Astrocyte of the hippocampus (primary cell): ENCODE measurements at regions not wholly inside any gene's neighbourhood (a gene's known extent, or its start where the extent isn't known, plus 50 kb on each side); places are given as distances from the start of the nearest gene placed in this dataset.
A peak's percentile ranks its signal among the peaks of the same experiment; 100 is the strongest.

Experiments used
- DNase-seq: peaks from one replicate; pipeline ENCODE4 v3.0.0; 2011; ENCODE audit warnings: low read depth, low spot score

DNA sequence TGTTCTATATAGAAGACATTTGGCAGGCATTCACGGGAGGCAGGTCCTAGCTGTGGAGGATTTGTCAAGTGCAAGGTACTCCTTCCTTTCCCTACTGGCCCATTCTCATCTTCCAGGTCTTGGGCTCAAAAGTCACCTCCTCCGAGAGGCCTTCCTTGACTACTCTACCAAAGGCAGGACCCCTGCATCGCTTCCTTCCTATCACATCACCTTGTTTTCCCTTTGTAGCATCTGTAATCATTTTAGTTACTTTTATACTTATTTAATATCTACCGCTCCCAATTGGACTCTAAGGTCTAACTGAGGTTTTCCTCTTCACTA is 296.8 kb upstream of the KAZN start:
- no peak for DNase-seq

DNA sequence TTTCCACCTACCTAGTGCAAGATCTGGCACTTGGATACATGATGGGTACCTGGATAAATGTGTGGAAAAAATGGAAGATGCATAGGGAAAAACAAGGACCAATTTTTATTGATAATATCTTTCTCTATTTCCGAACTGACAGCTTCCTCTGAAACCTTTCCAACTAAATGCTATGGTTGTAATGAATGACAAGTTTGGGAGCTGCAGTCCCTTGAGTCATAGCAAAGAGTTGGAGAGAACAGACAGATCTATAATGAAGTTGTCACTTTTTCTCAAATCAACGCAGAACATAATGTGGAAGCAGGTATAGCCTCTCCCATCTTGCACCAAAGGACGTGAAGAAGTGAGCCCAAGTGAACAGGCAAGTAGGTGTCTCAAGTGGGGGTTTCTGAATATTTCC is 296.5 kb upstream of the KAZN start:
- DNase-seq, result no peak

DNA sequence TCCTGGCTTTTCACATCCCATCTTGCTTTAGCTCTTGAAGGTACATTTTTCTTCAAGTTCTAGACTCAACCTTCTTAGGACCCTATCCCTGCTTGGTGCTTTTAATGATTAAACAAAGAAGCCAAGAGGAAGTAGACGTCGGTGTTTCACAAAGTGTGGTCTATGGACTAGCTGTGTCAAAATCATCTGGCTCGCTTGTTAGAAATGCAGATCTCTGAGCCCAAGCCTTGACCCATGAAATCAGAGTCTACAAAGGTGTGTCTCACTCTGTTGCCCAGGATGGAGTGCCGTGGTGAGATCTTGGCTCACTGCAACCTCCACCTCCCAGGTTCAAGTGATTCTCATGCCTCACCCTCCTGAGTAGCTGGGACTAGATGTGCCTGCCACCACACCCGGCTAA is 295.5 kb upstream of the KAZN start:
- DNase-seq, result no peak

DNA sequence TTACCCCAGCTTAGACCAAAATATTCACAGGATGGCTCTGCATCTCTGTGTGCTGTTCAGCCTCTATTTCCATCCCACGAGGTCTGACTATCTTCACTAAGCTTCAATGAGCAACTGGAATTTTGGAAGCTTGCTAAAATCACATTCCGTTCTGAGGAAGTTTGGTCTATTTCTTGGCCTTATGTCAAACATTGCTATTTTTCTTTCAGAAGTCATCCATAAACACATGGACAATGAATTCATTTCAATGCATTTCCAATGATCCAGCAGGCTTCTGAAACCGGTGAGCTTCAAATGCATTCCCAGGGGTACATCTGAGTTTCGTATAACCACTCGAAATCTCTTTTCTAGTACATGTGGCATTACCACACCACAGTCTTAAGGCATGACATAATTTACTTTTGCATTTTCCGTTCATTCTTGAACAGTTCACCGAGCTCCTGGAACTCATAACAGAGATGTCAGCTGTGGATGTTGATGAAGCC is 294.1 kb upstream of the KAZN start:
- peak; percentile 87 for DNase-seq

DNA sequence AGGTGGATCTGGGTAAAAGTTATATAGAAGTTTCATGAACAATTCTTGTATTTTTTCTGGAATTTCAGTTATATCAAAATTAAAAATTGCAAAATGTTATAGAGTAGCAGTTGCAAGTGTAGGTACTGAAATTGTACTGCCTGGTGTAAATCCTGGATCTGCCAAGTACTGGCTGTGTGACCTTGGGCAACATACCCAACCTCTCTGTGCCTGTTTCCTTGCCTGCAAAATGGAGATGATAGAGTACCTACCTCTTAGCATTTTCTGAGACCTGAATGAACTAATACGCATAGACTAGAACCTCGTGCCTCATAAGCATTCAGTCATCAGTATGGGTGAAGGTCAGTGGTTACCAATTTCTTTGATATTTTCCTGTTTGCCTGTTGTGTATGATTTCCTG is 290.0 kb upstream of the KAZN start:
- no peak for DNase-seq

DNA sequence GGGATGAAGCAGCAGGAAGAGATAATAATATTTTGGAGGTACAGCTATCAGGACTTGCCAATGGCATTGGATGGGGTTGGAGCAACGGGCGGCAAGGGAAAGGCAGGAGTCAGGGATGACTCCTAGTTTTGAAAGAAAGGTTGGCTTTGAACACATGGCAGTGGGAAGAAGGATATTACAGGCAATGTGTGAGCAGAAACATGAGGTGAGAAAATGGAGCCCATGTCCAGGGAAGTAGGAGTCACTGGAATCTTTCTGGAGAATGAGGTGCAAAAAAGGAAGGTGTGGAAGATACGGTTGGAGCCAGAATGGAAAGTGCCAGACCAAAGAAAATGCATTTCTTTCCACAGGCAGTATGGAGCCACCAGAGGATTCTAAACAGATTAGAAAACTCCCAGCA is 288.5 kb upstream of the KAZN start:
- DNase-seq, result no peak

DNA sequence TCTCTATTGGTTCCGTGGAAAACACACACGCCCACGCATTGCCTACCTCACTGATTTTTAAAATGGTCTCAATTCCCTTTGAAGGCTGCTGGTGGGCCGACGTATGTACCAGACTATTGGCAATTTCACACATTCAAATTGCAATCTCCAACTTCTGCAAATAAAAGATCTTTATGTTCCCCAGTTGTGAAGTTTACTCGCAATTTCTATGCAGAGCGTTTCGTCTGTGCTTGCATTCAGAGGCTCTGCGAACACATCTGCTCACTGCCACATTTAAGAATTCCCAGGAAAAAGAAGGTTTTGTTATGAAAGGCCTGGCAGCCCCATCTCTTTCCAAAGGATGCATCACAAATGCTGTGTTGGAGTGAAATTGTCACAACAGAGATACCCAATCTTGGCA is 288.0 kb upstream of the KAZN start:
- DNase-seq, result no peak

DNA sequence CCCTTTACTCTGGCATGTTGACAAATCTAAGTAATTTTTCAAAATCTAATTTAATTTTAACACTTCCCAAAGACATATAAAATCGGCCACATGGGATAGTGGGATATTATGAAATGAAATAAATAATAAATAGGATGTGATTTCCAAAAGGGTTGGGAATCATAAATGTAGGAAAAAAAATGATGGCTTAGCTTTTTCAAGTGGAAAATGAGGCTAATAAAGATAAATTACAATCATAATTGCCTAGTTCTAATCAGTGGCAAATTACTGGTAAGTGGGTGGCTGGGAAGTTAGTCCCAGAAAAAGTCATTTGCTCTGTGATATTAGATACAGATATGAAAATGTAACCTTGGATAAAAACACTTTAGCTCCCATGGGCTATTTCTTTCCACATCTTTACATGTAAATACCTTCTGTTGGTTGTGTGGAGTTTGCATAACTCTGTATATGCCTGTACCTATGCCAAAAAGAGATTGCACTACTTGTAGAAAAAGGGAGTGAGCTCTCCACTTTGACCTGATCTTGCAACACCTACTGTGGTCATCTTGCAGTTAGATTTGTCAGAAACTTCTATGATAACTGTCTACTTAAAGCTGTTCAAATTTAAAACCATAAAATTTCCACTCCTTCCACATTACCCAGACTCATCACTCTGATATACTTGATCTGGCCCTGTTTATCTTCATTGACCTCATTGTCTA is 284.6 kb upstream of the KAZN start:
- DNase-seq, result no peak

DNA sequence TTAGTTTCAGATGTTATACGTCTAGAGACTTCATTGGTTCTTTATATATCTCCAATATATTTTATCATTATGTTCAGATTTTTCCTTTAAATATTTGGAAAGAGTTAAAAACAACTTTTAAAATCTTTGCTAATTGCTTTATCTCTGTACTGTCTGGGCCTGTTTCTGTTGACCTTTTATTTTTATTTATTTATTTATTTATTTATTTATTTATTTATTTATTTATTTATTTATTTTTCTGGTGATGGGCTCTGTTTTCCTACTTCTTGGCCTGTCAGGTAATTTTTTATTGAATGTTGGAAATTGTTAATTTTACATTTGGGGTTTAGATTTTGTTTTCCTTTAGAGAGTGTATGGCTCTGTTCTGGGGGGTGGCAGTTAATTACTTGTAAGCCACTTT is 279.7 kb upstream of the KAZN start:
- no peak for DNase-seq

DNA sequence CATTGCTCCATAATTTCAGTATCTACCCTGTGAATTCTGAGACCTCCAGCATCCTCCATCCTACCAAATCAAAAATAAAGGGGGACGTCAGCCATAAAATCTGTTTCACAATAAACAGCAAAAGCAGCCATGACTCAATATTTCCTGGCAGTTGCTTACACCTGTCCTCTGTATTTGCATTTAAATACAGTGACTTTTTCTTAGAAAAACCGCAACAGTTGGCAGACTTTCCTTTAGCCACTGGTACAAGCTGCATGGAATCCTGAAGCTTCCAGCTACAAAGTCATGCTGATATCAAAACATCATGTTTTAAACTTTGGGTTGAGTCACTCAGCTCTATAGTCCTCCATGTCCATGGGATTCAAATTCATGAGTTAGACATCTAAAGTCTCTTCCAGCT is 278.0 kb upstream of the KAZN start:
- DNase-seq, result peak; percentile 97

DNA sequence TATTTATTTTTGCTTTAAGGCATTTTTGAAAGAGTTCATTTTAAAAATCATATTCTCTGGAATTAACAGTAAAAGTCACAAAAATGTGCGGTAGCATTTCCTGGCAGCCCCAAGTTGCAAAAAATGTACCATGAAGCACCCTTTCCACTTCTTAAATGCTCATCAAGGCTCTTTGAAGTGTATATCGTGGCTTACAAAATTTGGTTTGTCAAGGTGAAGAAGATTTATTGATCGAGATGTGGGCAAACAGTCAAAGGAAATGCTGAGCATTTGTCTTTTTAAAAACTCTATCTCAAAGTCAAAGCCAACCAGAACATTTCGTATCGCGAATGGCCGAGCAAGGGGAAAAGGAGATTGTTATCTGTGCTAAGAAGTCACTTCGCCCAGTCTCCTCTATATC is 277.5 kb upstream of the KAZN start:
- no peak for DNase-seq

DNA sequence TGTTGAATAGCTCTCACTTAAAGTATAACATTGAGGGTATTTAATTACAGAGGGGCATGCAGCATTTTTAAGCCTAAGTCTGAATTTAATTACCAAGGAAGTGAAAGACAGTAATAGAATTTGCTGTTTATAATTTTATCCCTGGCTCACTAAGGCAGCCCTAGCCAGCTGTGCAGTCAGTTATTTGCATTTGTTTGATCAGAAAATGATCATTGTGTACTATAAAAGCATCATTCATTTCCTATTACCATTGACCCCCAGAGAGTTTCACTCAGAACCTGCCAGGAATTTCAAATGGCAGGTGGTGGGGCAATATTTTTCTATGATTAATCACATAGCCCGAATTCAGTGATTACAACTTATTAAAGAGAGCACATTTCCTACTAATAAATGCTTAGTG is 277.1 kb upstream of the KAZN start:
- no peak for DNase-seq

DNA sequence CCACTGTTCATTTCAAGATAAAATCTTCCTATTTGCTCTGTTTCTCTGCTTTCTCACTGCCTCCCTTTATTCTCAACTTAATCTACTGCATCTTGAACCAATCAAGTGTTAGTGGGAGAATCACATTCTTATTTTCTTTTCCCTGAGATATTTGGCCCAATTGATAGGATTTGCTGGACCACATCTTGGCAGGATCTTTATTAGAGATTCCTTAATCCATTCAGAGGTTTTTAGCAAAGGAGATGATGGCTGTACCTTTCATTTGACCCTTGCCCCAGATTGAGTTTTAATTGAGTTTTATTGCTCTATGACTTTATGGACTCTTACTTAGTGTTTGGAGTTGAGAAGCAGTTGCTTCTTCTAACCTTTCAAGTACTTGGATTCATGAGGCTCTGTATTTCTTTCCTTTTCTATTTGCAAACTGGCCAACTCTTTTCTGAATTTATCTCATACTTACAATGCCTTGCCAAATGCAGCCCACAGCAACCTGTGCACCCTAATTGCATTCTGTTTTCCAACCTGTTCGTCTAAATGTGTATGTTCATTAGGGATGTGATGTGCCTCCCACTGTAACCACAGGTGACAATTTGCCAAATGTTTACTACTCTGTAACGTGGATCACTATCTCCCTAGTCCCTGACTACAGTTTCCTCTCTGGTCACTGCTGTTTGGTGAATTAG is 274.8 kb upstream of the KAZN start:
- DNase-seq, result no peak

DNA sequence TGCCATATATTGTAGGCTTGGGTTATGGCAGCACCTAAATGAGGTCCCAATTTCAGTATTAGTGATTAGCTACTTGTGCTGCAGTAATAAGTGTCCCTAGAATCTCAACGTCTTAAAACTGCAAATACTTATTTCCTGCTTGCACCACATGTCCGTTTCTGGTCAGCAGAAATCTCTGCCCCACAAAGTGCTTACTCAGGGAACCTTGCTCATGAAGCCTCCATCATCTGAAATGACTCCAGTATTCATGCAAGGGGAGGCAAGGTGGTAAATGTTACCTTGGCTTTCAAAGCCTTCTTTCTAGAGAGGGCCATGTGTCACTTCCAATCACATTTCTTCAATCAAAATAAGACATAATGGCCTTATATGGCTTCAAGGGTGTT is 274.2 kb upstream of the KAZN start:
- DNase-seq, result no peak

DNA sequence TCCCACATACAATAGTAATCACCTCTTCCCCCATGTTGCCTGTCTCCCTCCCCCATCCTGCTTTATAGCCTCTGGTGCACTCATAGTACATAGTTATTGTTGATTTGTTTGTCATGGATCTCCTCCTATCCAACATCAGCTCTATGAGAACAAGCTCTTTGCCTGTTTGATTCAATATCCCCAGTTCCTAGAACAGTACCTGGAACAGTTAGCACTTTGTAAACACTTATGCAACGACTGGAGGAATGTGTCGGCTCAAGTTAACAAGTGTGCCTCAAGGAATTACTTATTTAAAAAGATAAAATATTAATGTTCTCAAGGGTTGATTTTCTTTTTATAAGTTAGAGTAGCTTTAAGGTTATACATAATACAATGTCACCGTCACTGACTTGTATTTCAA is 271.6 kb upstream of the KAZN start:
- DNase-seq, result no peak

DNA sequence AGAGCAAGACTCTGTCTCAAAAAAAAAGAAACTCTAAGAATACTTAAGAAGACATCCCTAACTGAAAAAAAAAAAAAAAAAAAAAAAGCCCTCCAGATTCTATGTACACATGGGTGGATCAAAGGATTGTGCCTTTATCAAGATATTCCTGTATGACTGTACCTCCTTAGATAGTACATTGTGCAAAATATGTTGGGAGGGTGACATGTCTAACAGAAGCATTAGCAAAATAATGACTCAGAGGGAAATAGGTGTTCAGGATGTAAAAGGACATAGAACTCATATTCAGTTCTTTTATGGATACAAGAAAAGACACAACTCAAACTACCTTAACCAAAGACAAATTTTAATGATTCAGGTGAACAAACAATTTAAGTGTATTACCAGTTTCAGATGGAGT is 269.8 kb upstream of the KAZN start:
- DNase-seq, result no peak

DNA sequence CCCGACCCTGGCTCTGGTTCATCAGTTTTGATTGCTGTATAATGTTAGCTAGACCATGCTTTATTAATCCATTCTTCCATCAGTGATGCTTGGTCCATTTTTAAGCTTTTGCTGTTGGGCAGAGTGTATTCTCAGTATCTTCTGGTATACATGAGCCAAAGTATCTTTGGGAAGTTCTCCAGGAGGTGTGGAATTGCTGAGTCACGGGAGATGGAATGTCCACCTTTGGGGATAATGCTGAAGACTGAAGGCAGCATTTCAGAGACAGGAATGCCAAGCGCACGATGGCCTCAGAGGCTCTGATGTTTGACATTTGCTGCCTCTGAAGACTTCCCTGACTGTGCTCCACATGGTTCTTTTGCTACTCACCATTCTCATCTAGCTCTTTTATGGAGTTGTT is 266.3 kb upstream of the KAZN start:
- DNase-seq, result peak; percentile 59

DNA sequence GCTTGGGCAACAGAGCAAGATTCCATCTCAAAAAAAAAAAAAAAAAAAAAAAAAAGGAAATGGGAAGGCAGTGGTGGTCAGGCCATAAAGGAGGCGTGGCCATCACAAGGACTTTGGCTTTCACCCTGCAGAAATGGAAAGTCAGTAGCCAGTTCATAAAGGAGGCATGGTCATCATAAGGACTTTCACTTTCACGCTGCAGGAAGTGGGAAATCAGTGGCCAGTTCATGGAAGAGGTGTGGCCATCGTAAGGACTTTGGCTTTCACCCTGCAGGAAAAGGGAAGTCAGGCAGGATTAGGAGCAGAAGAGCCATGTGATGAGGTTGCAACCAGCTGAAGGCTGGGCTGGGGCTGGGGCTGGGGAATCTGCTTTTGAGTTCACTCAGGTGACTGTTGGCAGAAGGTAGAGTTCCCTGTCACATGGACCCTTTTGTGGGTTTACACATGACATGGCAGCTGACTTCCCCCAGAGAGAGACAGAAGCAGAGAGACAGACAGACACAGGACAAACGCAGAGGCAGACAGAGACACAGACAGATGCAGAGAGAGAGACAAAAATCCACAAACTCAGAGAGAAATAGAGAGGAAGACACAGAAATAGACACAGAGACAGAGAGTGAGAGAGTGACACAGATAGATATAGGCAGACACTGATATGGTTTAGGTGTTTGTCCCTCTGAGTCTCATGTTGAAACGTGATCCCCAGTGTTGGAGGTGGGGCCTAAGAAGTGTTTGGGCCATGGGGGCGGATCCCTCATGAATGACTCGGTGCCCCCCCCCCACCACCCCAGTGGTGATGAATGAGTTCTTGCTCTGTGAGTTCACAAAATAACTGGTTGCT is 263.9 kb upstream of the KAZN start:
- DNase-seq, result no peak

DNA sequence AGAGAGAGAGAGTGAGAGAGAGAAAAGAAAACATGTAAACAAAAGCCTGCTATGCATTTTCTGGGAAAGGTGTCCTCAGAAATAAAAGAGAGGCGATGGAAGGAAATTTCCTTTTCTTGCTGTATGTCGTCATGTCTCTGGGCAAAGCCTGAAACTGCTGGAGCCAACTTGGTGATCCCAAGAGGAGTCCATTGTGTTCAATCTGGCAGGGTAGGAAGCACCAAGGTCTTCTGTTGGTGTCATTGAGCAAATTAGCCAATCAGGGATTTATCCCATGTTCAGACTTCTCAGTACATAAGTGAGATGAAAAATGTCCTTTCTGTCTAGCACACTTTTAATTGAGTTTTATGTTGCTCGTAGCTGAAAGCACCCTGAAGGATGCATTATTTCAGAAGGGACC is 260.0 kb upstream of the KAZN start:
- no peak for DNase-seq

DNA sequence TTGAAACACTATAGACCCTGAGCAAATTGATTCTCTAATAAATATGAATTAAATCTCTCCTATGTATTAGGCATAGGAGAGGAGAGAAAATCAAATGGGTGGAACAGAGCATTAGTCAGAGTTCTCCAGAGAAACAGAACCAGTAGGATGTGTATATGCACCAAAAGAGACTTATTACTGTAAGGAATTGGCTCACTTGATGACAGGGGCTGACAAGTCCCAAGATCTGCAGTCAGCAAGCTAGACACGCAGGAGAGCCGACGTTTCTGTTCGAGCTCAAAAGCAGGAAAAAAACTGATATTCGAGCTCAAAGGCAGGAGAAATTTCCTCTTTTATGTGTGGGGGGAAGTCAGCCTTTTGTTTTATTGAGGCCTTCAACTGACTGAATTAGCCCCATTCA is 259.2 kb upstream of the KAZN start:
- no peak for DNase-seq

DNA sequence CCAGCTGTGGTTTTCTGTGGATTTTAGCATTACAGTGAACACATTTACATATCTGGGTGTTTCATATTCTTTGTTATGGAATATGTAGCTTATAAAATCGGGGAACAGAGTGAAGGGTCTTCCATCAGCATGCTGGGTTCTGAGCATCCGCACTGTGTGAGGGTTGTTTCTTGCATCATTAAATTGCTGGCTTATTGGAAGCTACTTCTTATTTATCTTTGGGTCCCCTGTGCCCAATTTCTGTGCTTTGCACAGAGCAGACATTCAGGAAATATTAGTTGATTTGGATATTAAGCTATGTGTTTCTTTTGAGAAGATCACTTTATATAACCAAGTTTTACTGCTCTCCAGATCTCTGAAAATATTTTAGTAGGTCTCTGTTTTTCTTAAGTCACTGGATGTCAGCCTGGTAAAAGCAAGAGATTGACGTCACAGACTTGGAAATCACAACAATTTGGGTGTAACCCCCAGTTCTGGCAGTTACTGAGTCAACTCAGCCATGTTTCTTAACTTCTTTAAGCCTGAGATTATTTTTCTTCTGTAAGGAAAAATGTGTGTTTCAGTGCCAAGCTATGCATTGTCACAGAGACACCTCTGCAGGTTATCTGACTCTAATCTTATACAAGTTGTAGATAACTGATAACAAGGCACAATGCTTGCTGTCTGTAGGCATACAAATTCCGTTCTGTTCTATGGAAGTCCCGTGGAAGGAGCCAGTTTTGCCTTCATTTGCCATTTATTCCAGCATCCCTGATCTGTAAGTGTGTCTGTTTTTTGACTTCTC is 258.3 kb upstream of the KAZN start:
- no peak for DNase-seq

DNA sequence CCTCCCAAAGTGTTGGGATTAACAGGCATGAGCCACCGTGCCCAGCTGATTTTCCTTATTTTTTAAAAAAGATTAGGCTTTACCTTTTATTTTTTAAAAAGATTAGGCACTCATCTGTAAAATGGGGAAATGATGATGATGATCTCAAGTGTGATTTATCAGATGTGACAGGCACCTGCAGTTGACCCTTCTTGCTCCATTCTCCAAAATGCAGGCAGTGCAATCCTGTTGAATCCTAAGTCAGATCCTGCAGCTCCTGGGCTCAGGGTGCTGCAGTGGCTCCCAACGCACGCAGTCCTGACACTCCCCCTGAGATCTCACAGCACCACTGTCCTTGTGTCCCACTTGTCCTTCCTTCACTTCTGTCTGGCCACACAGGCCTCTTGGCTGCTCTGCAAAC is 257.3 kb upstream of the KAZN start:
- DNase-seq, result no peak
